Fibroblast of skin of right biceps (primary cell): ENCODE measurements at regions not wholly inside any gene's neighbourhood (a gene's known extent, or its start where the extent isn't known, plus 50 kb on each side); places are given as distances from the start of the nearest gene placed in this dataset.

ENCODE experiments used
- DNase-seq: peaks from one replicate; pipeline ENCODE4 v3.0.0-alpha.2; 2013

DNA sequence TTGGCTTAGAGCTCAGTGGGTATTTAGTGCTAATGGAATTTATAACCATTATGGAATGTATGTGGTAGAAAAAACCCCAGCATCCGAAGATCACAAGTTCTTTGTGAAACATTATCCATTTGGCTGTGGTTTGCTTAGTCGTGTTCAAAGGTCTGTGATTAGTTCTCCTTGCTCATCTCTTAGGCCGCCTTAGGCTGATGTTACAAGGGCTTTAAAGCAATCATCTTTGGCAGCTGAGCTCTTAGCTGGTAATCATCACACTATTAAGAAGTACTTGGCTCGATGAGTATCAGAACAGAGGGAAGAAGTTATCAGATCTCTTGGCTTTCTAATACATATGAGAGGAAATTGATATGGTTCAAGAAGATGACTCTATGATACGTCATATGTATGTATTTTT, 124.1 kb upstream of the E2F7 start:
- peak; percentile 95 for DNase-seq

DNA sequence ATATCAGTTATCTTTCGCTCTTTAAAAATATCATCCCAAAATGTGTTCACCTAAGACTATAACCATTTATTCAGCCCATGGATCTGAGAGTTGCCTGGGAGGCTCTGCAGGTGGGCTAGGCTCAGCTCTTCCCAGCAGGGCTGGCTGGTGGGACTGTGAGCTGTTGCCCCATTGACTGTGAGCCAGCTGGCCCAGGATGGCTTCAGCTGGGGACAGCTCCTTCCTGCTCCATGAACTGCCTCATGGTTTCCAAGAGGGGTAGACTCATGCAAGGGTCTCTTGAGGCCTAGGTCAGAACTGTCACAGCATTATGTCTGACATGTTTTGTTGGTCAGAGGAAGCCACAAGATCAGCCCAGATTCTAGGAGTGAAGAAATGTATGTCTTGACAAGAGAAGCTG, 114.1 kb upstream of the E2F7 start:
- DNase-seq: no peak

DNA sequence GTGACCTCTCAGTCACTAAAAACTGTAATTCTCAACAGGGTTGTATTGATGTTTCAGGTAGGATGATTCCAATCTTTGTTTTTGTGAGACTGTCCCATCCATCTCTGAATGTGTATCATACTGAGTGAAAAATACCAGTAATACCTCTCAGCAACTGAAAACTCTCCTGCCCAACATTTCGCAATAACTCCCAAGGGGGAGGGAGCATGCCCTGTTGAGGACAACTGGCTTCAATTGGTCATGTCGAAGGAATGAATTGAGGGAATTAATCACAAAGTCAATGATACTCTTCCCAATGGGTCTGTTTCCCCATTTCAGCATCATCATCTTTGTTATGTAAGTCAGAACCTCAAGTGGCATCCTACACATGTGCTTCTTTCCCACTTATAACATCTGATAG, 102.4 kb upstream of the E2F7 start:
- peak; percentile 65 for DNase-seq

DNA sequence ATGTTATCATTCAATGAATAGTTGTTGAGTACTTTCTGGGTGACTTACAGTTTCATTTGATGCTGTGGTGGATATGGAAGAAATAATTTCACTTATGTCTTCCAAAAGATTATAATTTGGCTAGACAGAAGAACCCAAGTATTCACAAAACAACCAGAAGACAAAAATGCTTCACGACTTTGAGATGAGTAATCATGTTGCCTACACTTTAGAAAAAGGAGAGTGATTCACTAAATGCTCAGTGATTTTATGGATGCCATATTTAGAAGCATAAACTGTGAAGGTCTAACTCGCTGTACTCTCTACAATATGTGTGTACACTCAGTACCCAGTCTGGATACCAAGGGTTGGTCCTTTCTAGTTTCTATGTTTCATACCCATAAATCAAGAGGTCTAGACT, 101.3 kb upstream of the E2F7 start:
- DNase-seq: peak; percentile 71

DNA sequence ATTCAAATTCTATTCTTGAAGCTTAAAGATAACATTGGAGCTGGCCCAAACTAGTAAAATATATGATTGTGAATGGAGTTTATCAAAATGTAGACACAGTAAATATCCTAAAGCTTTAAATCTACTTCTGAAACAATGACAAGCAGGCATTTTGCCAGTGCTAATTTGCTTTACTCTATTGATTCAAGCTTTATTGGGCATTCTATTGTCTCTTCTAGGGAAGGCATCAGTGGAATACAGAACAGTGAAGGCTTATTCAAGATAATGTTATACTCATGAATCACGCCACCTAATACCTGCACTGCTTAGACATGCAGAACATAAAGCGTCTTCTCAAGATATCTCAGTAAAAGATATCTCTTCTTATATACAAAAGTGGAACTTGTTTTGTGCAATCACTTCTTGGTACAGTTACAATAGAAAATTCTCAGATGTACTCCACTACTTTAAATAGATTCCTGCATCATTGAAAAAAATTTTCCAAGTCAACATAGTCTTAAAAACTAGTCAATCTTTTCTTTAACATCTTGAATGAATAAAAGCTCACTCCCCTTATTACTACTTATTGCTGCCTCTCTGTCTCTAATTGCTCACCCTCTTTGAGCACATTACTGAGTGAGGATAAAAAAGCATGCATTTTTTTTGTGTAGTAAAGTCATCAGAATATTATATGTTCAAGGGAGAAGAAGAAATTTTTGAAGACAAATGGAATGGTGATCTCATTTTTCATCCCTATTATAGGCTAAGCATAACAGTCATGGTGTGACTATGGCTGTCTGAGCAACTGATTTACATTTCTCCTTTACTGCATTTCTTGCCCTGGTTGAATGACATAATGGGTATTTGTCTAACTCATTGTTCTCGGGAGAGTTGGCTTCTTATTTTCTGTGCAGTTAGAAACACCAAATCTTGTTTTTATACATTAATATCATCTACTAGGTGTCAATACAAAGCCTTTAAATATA, 98.0 kb upstream of the E2F7 start:
- peak; percentile 40 for DNase-seq

DNA sequence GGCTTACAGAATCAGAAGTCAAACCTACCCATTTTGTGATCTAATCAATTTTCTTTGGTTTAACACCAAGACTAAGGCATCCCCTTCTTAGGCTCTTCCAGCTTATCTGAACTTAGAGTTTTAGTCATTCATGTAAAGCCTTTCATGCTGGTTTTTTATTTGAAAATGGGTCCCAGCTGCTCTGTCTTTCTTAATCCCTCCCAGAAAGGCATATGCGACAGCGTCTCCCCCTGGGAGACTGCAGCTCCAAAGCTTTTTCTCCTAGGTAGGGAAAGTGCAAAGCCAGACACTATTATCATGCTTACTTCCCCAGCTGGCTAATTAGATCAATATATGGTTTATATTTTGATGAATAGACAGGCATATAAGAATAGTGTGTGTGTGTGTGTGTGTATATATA, 96.6 kb upstream of the E2F7 start:
- DNase-seq: no peak

DNA sequence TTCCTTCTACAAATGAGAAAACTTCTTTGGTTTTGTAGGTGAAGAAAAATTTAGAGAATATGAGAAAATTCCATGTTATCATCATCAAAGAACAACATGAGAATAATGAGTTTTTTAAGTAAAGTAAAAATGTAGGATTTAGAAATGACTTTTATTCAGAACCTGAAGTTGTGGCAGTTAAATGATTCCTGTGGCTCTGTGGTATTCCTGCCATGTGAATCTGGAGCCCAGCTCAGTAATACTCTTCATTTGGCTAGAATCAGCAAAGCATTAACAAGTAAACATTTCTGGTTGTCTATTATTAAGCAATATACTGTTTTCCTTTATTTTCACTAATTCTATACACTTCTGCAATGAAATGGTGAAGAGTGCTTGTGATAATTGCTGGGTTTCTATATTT, 95.6 kb upstream of the E2F7 start:
- DNase-seq: peak; percentile 22

DNA sequence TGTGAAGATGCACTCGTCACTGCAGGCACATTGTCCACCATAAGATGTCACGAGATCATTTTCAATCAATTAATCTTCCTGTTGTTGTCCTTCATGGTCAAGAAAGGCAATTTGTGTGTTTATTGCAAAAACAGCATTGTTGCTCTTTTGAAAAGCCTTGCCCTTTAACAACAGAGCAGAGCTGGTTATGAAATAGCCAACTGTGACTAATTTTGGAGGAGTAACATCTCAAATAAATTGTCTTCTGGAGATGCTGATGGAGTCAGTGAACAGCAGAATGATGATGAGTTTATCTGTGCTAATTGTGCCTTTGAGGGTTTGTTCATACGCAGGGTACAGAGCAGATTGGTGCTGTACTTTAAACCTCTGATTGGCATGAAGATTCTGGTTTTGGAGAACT, 88.3 kb upstream of the E2F7 start:
- DNase-seq: no peak

DNA sequence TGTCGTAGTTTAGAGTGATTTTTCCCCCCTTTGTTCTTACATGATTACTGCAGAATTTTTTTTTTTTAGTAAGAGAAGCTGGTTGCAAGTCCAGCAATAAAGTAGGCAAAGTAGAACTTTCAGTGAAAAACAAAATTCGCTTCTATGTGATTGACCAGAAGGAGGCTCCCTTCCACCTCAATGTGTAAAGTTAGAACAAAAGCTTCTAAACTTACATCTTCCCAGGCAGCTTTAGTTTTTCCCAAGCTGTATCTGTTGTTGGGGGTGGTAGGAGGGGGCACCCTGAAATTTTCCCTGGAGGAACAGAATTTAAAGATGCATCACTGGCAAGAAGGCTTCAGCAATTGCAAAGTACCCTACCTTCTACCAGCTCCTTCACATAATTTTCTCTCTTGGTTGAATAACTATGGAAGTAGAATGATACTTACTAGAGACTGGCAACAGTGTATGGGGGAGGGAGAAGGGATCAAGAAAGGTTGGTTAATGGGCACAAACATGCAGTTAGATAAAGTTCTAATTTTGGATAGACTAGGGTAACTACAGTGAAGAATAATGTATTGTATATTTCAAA, 87.3 kb upstream of the E2F7 start:
- peak; percentile 58 for DNase-seq

DNA sequence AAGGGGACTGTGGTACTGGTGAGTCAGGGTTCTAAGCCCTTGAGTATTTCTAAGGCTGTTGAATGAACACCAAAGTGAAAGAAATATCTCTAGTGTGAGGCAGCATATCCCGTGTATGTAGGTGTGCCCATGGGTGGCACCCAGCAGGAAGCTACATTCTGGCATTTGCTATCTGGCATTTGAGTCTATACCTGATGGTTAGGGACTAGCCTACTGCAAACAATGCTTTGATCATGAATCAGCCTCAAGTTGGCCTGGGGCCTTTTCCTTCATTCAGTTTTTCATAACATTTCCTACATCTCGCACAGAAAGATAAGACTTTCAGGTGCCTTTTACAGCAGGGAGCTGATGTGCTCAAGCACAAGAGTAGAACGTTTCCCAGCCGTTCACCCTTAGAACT, 85.7 kb upstream of the E2F7 start:
- DNase-seq: no peak

DNA sequence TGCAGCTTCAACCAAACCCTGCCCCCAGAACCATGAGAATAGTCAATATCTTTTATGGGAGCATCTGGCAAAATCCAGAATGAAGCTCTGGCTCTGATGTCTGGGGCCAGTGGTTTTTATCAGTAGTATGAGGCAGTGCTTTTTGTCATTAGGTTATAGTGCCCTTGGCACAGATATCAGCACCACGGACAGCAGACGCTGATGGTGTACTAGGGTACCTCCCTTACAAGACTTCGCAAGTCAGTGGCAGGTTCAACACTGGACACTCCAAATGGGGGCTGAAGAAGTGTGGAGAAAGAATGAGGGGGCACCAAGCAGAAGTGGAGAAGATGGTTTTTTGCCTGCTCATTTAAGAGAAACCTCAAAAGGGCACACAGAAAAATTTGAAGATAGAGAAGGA, 68.2 kb upstream of the E2F7 start:
- peak; percentile 65 for DNase-seq

DNA sequence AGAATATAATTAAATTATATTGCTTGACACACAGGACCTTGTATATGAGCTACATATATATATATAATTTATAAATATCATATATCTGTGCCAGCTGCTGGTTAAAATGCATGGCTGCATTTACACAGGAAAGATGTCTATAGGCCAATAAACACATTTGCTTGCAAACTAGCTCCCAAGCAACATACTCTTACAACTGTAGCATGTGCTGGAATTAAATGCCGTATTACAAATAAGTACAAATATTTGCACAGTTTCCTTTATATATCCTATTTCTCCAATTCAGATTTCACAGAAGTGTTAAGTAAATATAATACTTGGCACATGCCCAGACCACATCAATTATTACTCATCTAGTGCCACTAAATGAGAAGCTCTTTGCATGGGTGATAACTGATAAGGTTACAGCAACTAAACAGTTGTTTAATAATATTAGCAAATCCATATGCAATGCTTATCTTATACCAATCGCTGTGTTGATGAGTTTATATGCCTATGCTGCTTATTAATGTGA, 66.7 kb upstream of the E2F7 start:
- no peak for DNase-seq

DNA sequence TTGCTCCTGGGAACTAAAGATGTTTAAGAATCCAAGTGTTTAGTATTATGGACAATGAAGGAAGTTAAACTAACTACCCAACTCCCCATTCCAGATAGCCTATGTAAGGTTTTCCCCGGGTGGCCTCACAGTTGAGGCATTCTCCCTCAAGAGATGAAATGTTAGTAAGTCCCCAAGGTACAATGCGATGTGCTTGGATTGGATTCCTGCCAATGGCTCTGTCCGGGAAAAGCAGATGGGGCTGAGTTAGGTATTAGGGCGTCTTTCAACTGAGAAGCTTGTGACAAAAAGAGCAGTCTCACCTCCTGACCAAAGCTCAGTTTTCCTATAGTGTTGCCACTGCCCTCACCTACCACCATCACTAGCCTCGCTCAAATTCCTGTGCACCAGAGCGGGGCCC, 64.8 kb upstream of the E2F7 start:
- DNase-seq: peak; percentile 66

DNA sequence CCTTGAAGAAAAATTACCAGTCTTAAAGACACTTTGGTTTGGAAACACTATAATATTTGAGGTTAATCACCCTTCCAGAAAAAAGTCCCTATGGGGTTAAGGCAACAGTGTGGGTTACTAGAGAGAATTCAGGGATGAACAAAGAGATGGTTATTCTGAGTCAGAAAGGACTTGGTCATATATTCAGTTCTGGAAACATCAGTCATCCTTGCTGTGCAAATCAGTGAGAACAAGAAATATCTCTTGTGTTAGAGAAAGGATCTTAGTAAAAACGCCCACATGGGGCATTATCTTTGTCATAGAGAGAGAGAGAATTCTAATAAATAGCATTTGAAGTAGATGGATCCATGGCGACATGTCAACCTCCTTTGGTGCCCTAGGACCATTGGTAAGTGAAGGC, 59.4 kb upstream of the E2F7 start:
- DNase-seq: peak; percentile 91

DNA sequence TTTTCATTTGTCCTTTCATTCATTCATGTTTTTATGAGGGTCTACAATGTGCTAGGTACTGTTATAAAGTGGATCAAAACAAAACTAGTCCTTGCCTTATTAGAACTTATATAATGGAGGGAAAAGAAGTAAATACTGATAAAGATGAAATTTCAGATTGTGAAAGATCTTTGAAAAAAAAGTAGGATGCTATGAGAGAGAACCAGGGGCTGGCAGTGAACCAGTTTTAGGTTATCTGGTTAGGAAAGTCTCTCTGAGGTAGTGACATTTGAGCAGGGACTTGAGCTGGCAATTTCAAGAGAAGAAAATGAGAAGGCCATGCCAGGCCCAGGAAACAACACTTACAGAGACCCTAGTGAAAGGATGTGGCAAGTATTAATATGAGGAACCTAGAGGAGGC, 57.3 kb upstream of the E2F7 start:
- DNase-seq: peak; percentile 54

DNA sequence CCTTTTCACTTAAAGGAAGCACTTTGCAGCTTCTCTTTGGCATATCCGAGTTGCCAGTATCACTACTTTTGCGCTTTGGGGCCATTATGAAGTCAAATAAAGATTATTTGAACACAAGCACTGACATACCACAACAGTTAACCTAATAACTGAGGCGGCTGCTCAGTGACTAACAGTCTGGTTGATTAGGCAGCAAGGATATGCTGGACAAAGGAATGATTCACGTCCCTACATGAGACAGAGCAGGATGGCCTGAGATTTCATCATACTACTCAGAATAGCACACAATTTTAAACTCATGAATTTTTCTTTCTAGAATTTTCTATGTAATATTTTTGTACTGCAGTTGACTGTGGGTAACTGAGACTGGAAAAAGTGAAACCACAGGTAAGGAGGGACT, 56.9 kb upstream of the E2F7 start:
- DNase-seq: peak; percentile 98

DNA sequence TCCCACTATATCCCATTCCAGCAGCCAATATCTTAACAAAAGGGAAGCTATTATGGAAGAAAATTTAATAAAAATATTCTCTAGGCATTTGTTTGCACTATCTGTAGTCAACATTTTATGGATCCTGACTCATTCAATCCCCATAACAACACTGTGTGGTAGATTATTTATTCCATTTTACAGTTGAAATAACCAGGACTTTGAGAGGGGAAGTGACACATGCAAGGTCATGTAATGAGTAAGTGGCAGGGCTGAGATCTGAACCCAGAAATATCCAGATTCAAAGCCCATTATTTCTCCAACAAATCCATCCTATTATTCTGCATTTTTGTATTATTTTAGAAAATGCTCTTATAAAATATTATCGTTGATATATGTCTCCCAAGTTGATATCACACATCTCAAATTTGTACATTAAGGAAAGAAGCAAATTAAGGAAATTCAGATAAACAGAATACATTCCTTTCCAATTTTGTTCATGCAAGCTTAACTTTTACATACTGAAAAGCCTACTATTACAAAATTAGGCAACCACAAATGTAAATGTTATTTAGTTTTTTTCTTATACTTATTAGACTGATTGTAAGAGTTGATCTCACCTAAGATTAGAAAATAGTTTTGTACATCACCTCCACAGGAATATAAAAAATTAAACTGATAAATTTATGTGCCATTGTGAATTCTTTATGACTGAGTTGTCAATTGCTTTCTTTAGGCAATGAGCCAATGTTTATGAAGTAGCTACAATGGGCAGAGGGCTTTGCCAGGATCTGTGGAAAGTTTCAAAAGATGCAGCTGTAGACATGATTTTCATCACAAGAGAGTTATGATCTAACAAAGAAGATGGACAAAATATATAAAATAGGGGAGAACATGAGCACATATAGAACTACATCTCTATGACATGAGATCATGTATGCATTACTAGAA, 55.1 kb upstream of the E2F7 start:
- DNase-seq: peak; percentile 83

DNA sequence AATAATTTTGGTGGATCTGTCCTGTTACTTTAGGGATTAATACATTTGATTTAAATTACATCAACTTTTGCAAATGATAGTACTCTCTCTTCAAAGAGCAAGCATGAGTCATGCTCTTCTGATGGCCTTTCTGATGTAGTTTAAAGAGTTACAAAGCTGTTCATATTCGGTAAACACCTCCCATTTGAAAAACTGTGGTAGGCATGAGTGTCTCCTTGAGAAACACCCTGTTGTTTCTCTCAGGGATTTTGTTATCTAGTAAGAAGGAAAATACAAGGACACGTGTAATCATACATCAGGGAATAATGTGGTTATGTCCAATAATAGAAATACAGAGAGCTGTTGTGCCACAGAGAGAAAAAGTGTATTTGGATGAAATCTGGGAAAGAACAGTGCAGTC, 53.3 kb upstream of the E2F7 start:
- peak; percentile 38 for DNase-seq

DNA sequence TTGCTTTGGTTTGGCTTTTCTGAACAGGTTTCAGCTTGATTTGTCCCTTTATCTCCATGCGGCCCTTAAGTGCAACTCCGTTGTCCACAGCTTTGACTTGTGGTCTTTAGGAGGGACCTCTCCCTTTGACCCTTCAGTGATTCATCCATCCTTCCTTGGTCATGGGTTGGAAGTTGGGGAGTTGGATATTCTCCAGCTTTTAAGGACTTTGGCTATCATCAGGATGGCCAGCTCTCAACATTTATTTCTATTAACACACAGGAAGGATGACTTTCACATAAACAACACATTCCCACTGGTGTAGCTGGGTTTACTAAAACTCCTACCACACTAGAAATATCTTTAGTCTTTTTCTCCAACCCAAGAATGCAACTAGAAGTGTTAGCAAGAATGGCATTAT, 50.9 kb upstream of the E2F7 start:
- no peak for DNase-seq

DNA sequence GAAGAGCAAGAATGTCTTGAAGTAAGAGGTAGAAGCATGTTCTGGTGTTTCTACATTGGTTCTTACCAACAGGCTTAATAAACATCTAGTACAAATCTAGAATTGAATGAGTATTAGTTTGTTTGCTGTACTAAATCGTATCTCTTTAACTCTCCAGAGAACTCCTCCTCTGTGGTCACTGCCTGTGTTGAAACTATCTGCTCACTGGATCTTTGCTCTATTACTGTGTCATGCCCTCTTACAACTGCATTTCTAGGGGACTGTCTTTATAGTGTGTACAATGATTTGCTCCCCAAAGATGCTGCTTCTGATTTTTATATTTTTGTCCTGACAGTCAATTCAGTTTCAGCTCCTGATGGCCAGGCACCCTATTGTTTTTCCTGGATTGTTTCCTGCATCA, 50.1 kb upstream of the E2F7 start:
- no peak for DNase-seq
